ENCODE measurements at regions not wholly inside any gene's neighbourhood (a gene's known extent, or its start where the extent isn't known, plus 50 kb on each side); places are given as distances from the start of the nearest gene placed in this dataset.

DNA sequence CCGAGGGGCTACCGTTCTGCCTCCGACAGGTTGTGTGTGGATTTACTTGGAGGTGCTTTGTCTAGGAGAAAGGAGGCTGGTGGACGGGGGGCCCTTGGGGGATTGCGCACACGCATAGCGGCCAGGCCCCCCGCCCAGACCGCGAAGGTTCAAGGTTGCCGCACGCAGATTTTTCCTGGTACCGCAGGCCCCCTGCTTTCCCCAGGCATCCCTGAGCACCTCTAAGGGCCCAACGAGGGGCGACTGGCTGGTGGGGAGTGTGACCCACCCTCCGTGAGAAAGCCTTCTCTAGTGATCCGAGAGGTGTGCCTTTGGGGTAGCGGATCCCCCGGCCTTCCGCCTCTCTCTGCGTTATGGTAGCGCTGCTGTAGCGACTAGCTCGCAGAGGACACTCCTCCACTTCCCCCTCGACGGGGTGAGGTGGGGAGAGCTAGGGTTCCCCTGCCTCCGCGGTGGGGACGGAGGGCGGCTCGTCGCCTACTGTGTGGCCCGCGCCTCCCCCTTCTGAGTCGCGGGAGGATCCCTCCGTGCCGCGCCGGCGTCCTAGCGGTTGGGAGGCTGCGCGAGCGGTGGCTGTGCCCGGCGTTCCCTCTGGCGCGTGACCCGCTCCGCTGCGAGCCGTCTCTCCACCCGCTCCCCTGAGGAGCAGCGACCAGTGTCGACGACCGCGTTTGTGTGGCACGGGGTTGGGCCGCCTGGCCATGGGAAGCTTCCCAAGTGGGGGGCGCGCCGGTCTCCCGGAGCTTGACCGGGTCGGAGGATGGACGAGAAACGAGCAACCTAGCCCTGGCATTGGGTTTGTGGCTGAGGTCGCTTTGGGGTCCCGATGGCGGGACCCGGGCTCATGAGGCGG, 3900.0 kb upstream of the OR11H1 start:
- H4K20me1 ChIP-seq (replicated peaks in 1 of 2; ENCODE audit: control insufficient read depth in 1 of 2, insufficient read depth in 2 of 2, low read length in 2 of 2) = no peaks in the 10 kb centered on the region
- H2BK20ac ChIP-seq (ENCODE audit: low read length) = no peak overlapping the region
- H3K27ac ChIP-seq (ENCODE audit: low read depth, low read length) = no peak overlapping the region
- FAIRE-seq = no peak
- no peak overlapping the region for H3K9ac ChIP-seq (replicated peaks in 1 of 4; ENCODE audit: extremely low read depth in 1 of 4, low read depth in 3 of 4, low read length in 3 of 4)
- H2AFZ ChIP-seq (ENCODE audit: low read length) = no peak overlapping the region
- H4K8ac ChIP-seq (ENCODE audit: extremely low read depth, insufficient read depth, low read length) = no peak overlapping the region
- no peak overlapping the region for H2AK5ac ChIP-seq (ENCODE audit: low read depth, low read length)
- H4K5ac ChIP-seq (ENCODE audit: insufficient read length, low read depth, low read length) = no peak overlapping the region
- no peak overlapping the region for H3K56ac ChIP-seq (replicated peaks; ENCODE audit: insufficient read length, low read depth, low read length)
- no peak overlapping the region for H3K4me3 ChIP-seq (ENCODE audit: extremely low read depth in 1 of 4, insufficient read depth in 2 of 4, low read depth in 3 of 4, low read length in 4 of 4)
- peaks cover 0 to 22% (median 0%) of the 10 kb centered on the region in 4 experiments; a peak in 1 of 8 replicates for H3K36me3 ChIP-seq (ENCODE audit: control insufficient read depth in 2 of 4, insufficient read depth in 4 of 4, low read length in 3 of 4)
- ChIA-PET CTCF (ENCODE audit: partially characterized antibody) (no interaction called here), POLR2A (ENCODE audit: partially characterized antibody) (no interaction called here)
- H3K9me3 ChIP-seq (ENCODE audit: insufficient read depth in 2 of 2, low read depth in 1 of 2, low read length in 1 of 2) = peaks cover 60 to 75% of the 10 kb centered on the region in 2 experiments
- no peaks in the 10 kb centered on the region for H3K79me2 ChIP-seq (ENCODE audit: control insufficient read depth in 1 of 2, insufficient read depth in 2 of 2, low read length in 2 of 2)
- H3K23me2 ChIP-seq (ENCODE audit: low read depth, low read length) = no peaks in the 10 kb centered on the region
- no peak overlapping the region for H2BK15ac ChIP-seq (ENCODE audit: low read length)
- H3K4ac ChIP-seq (replicated peaks; ENCODE audit: insufficient read length, low read depth, low read length) = no peak overlapping the region
- H3K4me2 ChIP-seq (ENCODE audit: insufficient read depth in 1 of 2, low read depth in 2 of 2, low read length in 2 of 2) = no peak overlapping the region
- no peaks in the 10 kb centered on the region for H3K4me1 ChIP-seq (replicated peaks in 1 of 4; ENCODE audit: control insufficient read depth in 3 of 4, insufficient read depth in 4 of 4, low read length in 3 of 4)
- DNase-seq (ENCODE audit: low read depth in 1 of 2, low spot score in 2 of 2) = no peak
- 93% methylated on average over 73 of the region's 74 CpGs; no CpG with 5 or more reads in 1 of the 2 experiments for WGBS, 2 experiments (ENCODE audit: extremely low coverage in 1 of 2, insufficient coverage in 1 of 2, insufficient read length in 1 of 2, insufficient replicate concordance in 2 of 2, low coverage in 1 of 2, low lambda C conversion rate in 2 of 2, missing lambda C conversion rate in 1 of 2)
- no peak overlapping the region for H2BK120ac ChIP-seq (replicated peaks; ENCODE audit: low read depth, low read length)
- H3K18ac ChIP-seq (ENCODE audit: extremely low read depth, low read length) = no peak overlapping the region
- H3K14ac ChIP-seq (ENCODE audit: insufficient read length) = no peak overlapping the region
- no peak overlapping the region for H3K23ac ChIP-seq (ENCODE audit: insufficient read length)
- no peaks in the 10 kb centered on the region for H3K27me3 ChIP-seq (replicated peaks in 1 of 4; ENCODE audit: control insufficient read depth in 3 of 4, extremely low read depth in 1 of 4, insufficient read depth in 3 of 4, low read length in 3 of 4)
- H2BK12ac ChIP-seq (ENCODE audit: low read depth, low read length) = no peak overlapping the region
- no peaks in the 10 kb centered on the region for H3K79me1 ChIP-seq (ENCODE audit: low read depth, low read length)
- no peak overlapping the region for H2BK5ac ChIP-seq (ENCODE audit: low read depth, low read length)
- H4K91ac ChIP-seq (replicated peaks; ENCODE audit: insufficient read length, low read length) = no peak overlapping the region

All from H1 (cell line).